Smooth muscle cell (in vitro differentiated cells): ENCODE measurements at regions not wholly inside any gene's neighbourhood (a gene's known extent, or its start where the extent isn't known, plus 50 kb on each side); places are given as distances from the start of the nearest gene placed in this dataset.

Experiments used
- DNase-seq: peaks from one replicate; lab custom pipeline; 2025; ENCODE audit not compliant: unreplicated experiment; lab: John Stamatoyannopoulos, UW
- H2AFZ ChIP-seq: fragments of 200-600 bp; sonication (generic); 2 replicates; pipeline ENCODE4 v1.6.0; 2016; ENCODE audit warnings: antibody characterized with exemption, low read depth, mild to moderate bottlenecking
- H3F3A ChIP-seq: fragments of 200-600 bp; sonication (generic); 2 replicates; pipeline ENCODE4 v1.6.0; 2017; ENCODE audit warnings: antibody characterized with exemption, low read depth
- H3K27ac ChIP-seq: fragments of 200-600 bp; sonication (generic); 2 replicates; pipeline ENCODE4 v1.5.1; 2016; ENCODE audit warnings: low read depth, mild to moderate bottlenecking
- H3K27me3 ChIP-seq: fragments of 200-600 bp; sonication (generic); 2 replicates; pipeline ENCODE4 v1.6.1; 2016; ENCODE audit warnings: low read depth, mild to moderate bottlenecking
- H3K36me3 ChIP-seq: fragments of 200-600 bp; sonication (generic); 2 replicates; pipeline ENCODE4 v1.5.1; 2016; ENCODE audit warnings: low read depth
- H3K4me1 ChIP-seq: fragments of 200-600 bp; sonication (generic); 2 replicates; pipeline ENCODE4 v1.5.1; 2016; ENCODE audit warnings: low read depth
- H3K4me2 ChIP-seq: fragments of 200-600 bp; sonication (generic); 2 replicates; pipeline ENCODE4 v1.6.0; 2016; ENCODE audit warnings: mild to moderate bottlenecking
- H3K4me3 ChIP-seq: fragments of 200-600 bp; sonication (generic); 2 replicates; pipeline ENCODE4 v1.5.1; 2016; ENCODE audit warnings: mild to moderate bottlenecking
- H3K79me2 ChIP-seq: fragments of 200-600 bp; sonication (generic); 2 replicates; pipeline ENCODE4 v1.6.0; 2016; ENCODE audit warnings: low read depth, mild to moderate bottlenecking
- H3K9ac ChIP-seq: fragments of 200-600 bp; sonication (generic); 2 replicates; pipeline ENCODE4 v1.6.0; 2016; ENCODE audit warnings: low read depth
- H3K9me3 ChIP-seq: fragments of 200-600 bp; sonication (generic); replicated peaks from 2 replicates; pipeline ENCODE4 v1.5.1; 2016; ENCODE audit warnings: low read depth
- H4K20me1 ChIP-seq: fragments of 200-600 bp; sonication (generic); 2 replicates; pipeline ENCODE4 v1.6.0; 2016; ENCODE audit warnings: low read depth
- CTCF ChIP-seq: fragments of 200-600 bp; sonication (generic); IDR thresholded peaks from 2 replicates; pipeline ENCODE4 v1.5.1; 2017; ENCODE audit warnings: borderline replicate concordance, mild to moderate bottlenecking, antibody characterized with exemption; ENCODE audit not compliant: insufficient read depth, poor library complexity, severe bottlenecking
- WGBS: methylation state at CpG from one replicate; pipeline ENCODE4 v1.1.7; 2016; ENCODE audit warnings: low lambda C conversion rate; 5-methylcytosine and 5-hydroxymethylcytosine counted together

GRCh38 chr7:8314566-8314965 lies 52.6 kb upstream of the ICA1 start:
- Histone ChIP-seq H3K36me3 (no peaks in the 10 kb centered on the region), H2AFZ (no peak overlapping the region), H4K20me1 (no peaks in the 10 kb centered on the region), H3F3A (no peaks in the 10 kb centered on the region), H3K4me2 (no peak overlapping the region), H3K79me2 (no peaks in the 10 kb centered on the region), H3K9me3 (no peaks in the 10 kb centered on the region), H3K9ac (no peak overlapping the region), H3K4me1 (no peaks in the 10 kb centered on the region), H3K27me3 (no peaks in the 10 kb centered on the region), H3K27ac (no peak overlapping the region), H3K4me3 (no peak overlapping the region)
- no peak for DNase-seq
- TF ChIP-seq CTCF = no peak
- 75% methylated on average over 1 of the region's 1 CpG for WGBS

GRCh38 chr7:8319115-8319514 lies 57.1 kb upstream of the ICA1 start:
- DNase-seq = no peak
- TF ChIP-seq CTCF = no peak
- Histone ChIP-seq H3K4me2 (no peak overlapping the region), H3K36me3 (no peaks in the 10 kb centered on the region), H3K9me3 (no peaks in the 10 kb centered on the region), H3F3A (no peaks in the 10 kb centered on the region), H4K20me1 (no peaks in the 10 kb centered on the region), H3K27me3 (no peaks in the 10 kb centered on the region), H3K4me3 (no peak overlapping the region), H3K27ac (no peak overlapping the region), H3K9ac (no peak overlapping the region), H3K4me1 (no peaks in the 10 kb centered on the region), H2AFZ (no peak overlapping the region), H3K79me2 (no peaks in the 10 kb centered on the region)
- 94% methylated on average over 1 of the region's 1 CpG for WGBS

GRCh38 chr7:8320174-8320573 lies 58.2 kb upstream of the ICA1 start:
- WGBS = 86% methylated on average over 1 of the region's 1 CpG
- TF ChIP-seq CTCF = no peak
- no peaks in the 10 kb centered on the region for H3K9me3 ChIP-seq

GRCh38 chr7:8321312-8321711 lies 59.3 kb upstream of the ICA1 start:
- H3K4me2 ChIP-seq = no peak overlapping the region
- H3K9ac ChIP-seq = no peak overlapping the region
- H3K9me3 ChIP-seq = no peaks in the 10 kb centered on the region
- no peaks in the 10 kb centered on the region for H3K79me2 ChIP-seq
- DNase-seq = no peak
- H3K4me1 ChIP-seq = no peaks in the 10 kb centered on the region
- TF ChIP-seq CTCF = no peak
- no peak overlapping the region for H2AFZ ChIP-seq
- no peaks in the 10 kb centered on the region for H3F3A ChIP-seq
- no peaks in the 10 kb centered on the region for H3K27me3 ChIP-seq
- H3K36me3 ChIP-seq = no peaks in the 10 kb centered on the region
- H3K4me3 ChIP-seq = no peak overlapping the region
- no peak overlapping the region for H3K27ac ChIP-seq
- no peaks in the 10 kb centered on the region for H4K20me1 ChIP-seq

More at GRCh38 chr7:8320174-8320573, 58.2 kb upstream of the ICA1 start:
- H3K4me3 ChIP-seq = no peak overlapping the region
- H3K79me2 ChIP-seq = no peaks in the 10 kb centered on the region
- H3K27me3 ChIP-seq = no peaks in the 10 kb centered on the region
- no peak overlapping the region for H3K4me2 ChIP-seq
- H4K20me1 ChIP-seq = no peaks in the 10 kb centered on the region
- H3K4me1 ChIP-seq = no peaks in the 10 kb centered on the region
- no peak overlapping the region for H3K27ac ChIP-seq
- H3F3A ChIP-seq = no peaks in the 10 kb centered on the region
- H3K36me3 ChIP-seq = no peaks in the 10 kb centered on the region
- DNase-seq = no peak
- no peak overlapping the region for H3K9ac ChIP-seq
- H2AFZ ChIP-seq = no peak overlapping the region
